GM20000 (cell line): ENCODE measurements at regions not wholly inside any gene's neighbourhood (a gene's known extent, or its start where the extent isn't known, plus 50 kb on each side); places are given as distances from the start of the nearest gene placed in this dataset.

Experiments used
- DNase-seq: peaks from one replicate; pipeline ENCODE4 v3.0.0; 2012; ENCODE audit warnings: low spot score
- CTCF ChIP-seq: IDR thresholded peaks from 2 replicates; pipeline ENCODE4 v1.5.1; 2012; ENCODE audit warnings: mild to moderate bottlenecking, control low read depth; ENCODE audit errors: extremely low read depth, missing control alignments

- TF ChIP-seq CTCF, result no peak
- DNase-seq, result no peak
Measured at GRCh38 chr17:31692632-31693031, 166.4 kb downstream of the COPRS start.

GRCh38 chr17:31692027-31692426 lies 167.0 kb downstream of the COPRS start:
- no peak for TF ChIP-seq CTCF
- no peak for DNase-seq

GRCh38 chr17:31691251-31691905 lies 167.7 kb downstream of the COPRS start:
- no peak for DNase-seq
- TF ChIP-seq CTCF, result no peak

- TF ChIP-seq CTCF, result no peak
- no peak for DNase-seq
Measured at GRCh38 chr17:31690151-31690551, 168.9 kb downstream of the COPRS start.

GRCh38 chr17:31688701-31689100 lies 170.3 kb downstream of the COPRS start:
- DNase-seq, result no peak
- no peak for TF ChIP-seq CTCF

GRCh38 chr17:31687505-31688126 lies 171.4 kb downstream of the COPRS start:
- no peak for TF ChIP-seq CTCF

GRCh38 chr17:31686495-31686894 lies 172.5 kb downstream of the COPRS start:
- TF ChIP-seq CTCF, result no peak
- DNase-seq, result no peak

More at GRCh38 chr17:31687505-31688126, 171.4 kb downstream of the COPRS start:
- no peak for DNase-seq
